Hippocampal formation (tissue), 2 donors: ENCODE measurements at regions not wholly inside any gene's neighbourhood (a gene's known extent, or its start where the extent isn't known, plus 50 kb on each side); places are given as distances from the start of the nearest gene placed in this dataset.

Experiments used
- DNase-seq, 2 donors: peaks; one replicate each; lab custom pipeline; 2025; lab: John Stamatoyannopoulos, UW

- DNase-seq, result no peak
Observed at GRCh38 chr11:32316858-32317642, 118.3 kb downstream of the WT1 start.

GRCh38 chr11:32317643-32318042 lies 117.7 kb downstream of the WT1 start:
- no peak for DNase-seq

GRCh38 chr11:32318071-32319055 lies 117.0 kb downstream of the WT1 start:
- DNase-seq, result no peak

- no peak for DNase-seq
Observed at GRCh38 chr11:32323814-32324130, 111.6 kb downstream of the WT1 start.

GRCh38 chr11:32325187-32325586 lies 110.2 kb downstream of the WT1 start:
- DNase-seq, result no peak

GRCh38 chr11:32325725-32326124 lies 109.6 kb downstream of the WT1 start:
- no peak for DNase-seq

- no peak for DNase-seq
Observed at GRCh38 chr11:32326522-32326921, 108.8 kb downstream of the WT1 start.

- no peak for DNase-seq
Observed at GRCh38 chr11:32328392-32328791, 106.9 kb downstream of the WT1 start.

- no peak for DNase-seq
Observed at GRCh38 chr11:32331098-32331497, 104.2 kb downstream of the WT1 start.

- DNase-seq, result no peak
Observed at GRCh38 chr11:32331792-32332191, 103.5 kb downstream of the WT1 start.

- DNase-seq, result no peak
Observed at GRCh38 chr11:32332990-32333319, 102.4 kb downstream of the WT1 start.

GRCh38 chr11:32333320-32333991 lies 101.9 kb downstream of the WT1 start:
- peak; percentile 4 to 48 for DNase-seq

GRCh38 chr11:32334822-32335221 lies 100.5 kb downstream of the WT1 start:
- DNase-seq, result no peak
